SK-N-MC (cell line): ENCODE measurements at regions not wholly inside any gene's neighbourhood (a gene's known extent, or its start where the extent isn't known, plus 50 kb on each side); places are given as distances from the start of the nearest gene placed in this dataset.

ENCODE experiments used
- EZH2 ChIP-seq: fragments of 200-600 bp; sonication (generic); IDR thresholded peaks from one replicate; pipeline ENCODE4 v1.6.1; 2017; ENCODE audit warnings: antibody characterized with exemption
- FOXP2 ChIP-seq: optimal IDR thresholded peaks from 2 replicates; pipeline ENCODE3; 2011; ENCODE audit warnings: mild to moderate bottlenecking, moderate library complexity; ENCODE audit not compliant: insufficient read depth; ENCODE audit errors: extremely low read length, control extremely low read depth
- POLR2AphosphoS5 ChIP-seq: IDR thresholded peaks from 2 replicates; pipeline ENCODE4 v1.6.1; 2012; ENCODE audit warnings: mild to moderate bottlenecking, low read depth, low read length, borderline replicate concordance

- TF ChIP-seq POLR2AphosphoS5: no peak
- TF ChIP-seq EZH2: no peak
- no peak for TF ChIP-seq FOXP2
Measured at GRCh38 chr20:24134930-24135329, 146.4 kb upstream of the GGTLC1 start.
